CD14-positive monocyte (primary cell): ENCODE measurements at regions not wholly inside any gene's neighbourhood (a gene's known extent, or its start where the extent isn't known, plus 50 kb on each side); places are given as distances from the start of the nearest gene placed in this dataset.

ENCODE experiments used
- DNase-seq, 3 donors: peaks; one replicate each; pipeline ENCODE4 v3.0.0-alpha.2; 2011 to 2022
- H2AFZ ChIP-seq: 2 replicates; pipeline ENCODE4 v1.6.0; 2012; ENCODE audit warnings: mild to moderate bottlenecking, low read depth, low read length, inconsistent platforms; ENCODE audit not compliant: insufficient read depth, poor library complexity, severe bottlenecking
- H3K27ac ChIP-seq, 2 donors: 1 replicate in 1 of 2; 2 replicates in 1 of 2; pipeline ENCODE4 v1.5.1; 2012 to 2013; ENCODE audit warnings: low read length in 2 of 2, control low read depth in 1 of 2, inconsistent platforms in 1 of 2, low read depth in 1 of 2, mild to moderate bottlenecking in 1 of 2
- H3K27me3 ChIP-seq, 2 donors: one replicate each; pipeline versions ENCODE4 v1.6.0 to v1.6.1; 2011 to 2013; ENCODE audit warnings: low read length in 2 of 2; ENCODE audit not compliant: control insufficient read depth in 2 of 2, insufficient read depth in 2 of 2
- H3K36me3 ChIP-seq, 2 donors: replicated peaks in 1 of 2; 1 replicate in 1 of 2; 2 replicates in 1 of 2; pipeline versions ENCODE4 v1.5.1 to v1.6.1; 2012 to 2013; ENCODE audit warnings: low read length in 2 of 2, control low read depth in 1 of 2, inconsistent platforms in 1 of 2, mild to moderate bottlenecking in 1 of 2; ENCODE audit not compliant: insufficient read depth in 2 of 2, control insufficient read depth in 1 of 2
- H3K4me1 ChIP-seq, 2 donors: 1 replicate in 1 of 2; 2 replicates in 1 of 2; pipeline versions ENCODE4 v1.5.1 to v1.6.1; 2012 to 2013; ENCODE audit warnings: low read length in 2 of 2, control low read depth in 1 of 2, inconsistent platforms in 1 of 2, mild to moderate bottlenecking in 1 of 2, moderate library complexity in 1 of 2; ENCODE audit not compliant: insufficient read depth in 2 of 2, control insufficient read depth in 1 of 2
- H3K4me2 ChIP-seq: replicated peaks from 2 replicates; pipeline ENCODE3; 2012; ENCODE audit warnings: low read length, moderate library complexity, mild to moderate bottlenecking; ENCODE audit not compliant: poor library complexity, severe bottlenecking; ENCODE audit errors: extremely low read depth
- H3K4me3 ChIP-seq, 3 experiments: fragments of 200-600 bp in 1 of 3; sonication (generic) in 1 of 3; replicated peaks in 1 of 3; 1 replicate in 2 of 3; 2 replicates in 1 of 3; pipeline ENCODE4 v1.5.1; 2011 to 2013; ENCODE audit warnings: low read length in 3 of 3, mild to moderate bottlenecking in 3 of 3, control low read depth in 2 of 3, low read depth in 2 of 3, inconsistent platforms in 1 of 3, moderate library complexity in 1 of 3
- H3K79me2 ChIP-seq: 2 replicates; pipeline ENCODE4 v1.6.0; 2012; ENCODE audit warnings: mild to moderate bottlenecking, control low read depth, inconsistent platforms, low read length, moderate library complexity; ENCODE audit not compliant: insufficient read depth
- H3K9ac ChIP-seq: 2 replicates; pipeline ENCODE4 v1.6.0; 2017; ENCODE audit warnings: low read length, mild to moderate bottlenecking; ENCODE audit not compliant: insufficient read depth, poor library complexity, severe bottlenecking
- H3K9me3 ChIP-seq, 2 donors: replicated peaks in 1 of 2; 1 replicate in 1 of 2; 2 replicates in 1 of 2; pipeline versions ENCODE4 v1.5.1 to v1.6.1; 2012 to 2013; ENCODE audit warnings: low read length in 2 of 2, control low read depth in 1 of 2; ENCODE audit not compliant: control insufficient read depth in 1 of 2, insufficient read depth in 1 of 2
- H4K20me1 ChIP-seq: 2 replicates; pipeline ENCODE4 v1.6.0; 2012; ENCODE audit warnings: mild to moderate bottlenecking, low read length, control low read depth, moderate library complexity; ENCODE audit not compliant: insufficient read depth
- H3K27ac Mint-ChIP-seq, 7 donors: one replicate each; pipeline ENCODE4 v1.8.0; 2020; ENCODE audit warnings: mild to moderate bottlenecking in 7 of 7, mixed read lengths in 7 of 7, moderate library complexity in 6 of 7, inconsistent platforms in 2 of 7
- H3K27me3 Mint-ChIP-seq, 3 donors: one replicate each; pipeline ENCODE4 v1.8.0; 2021 to 2022; ENCODE audit warnings: low read depth in 3 of 3, mild to moderate bottlenecking in 3 of 3, mixed read lengths in 3 of 3, moderate library complexity in 3 of 3, inconsistent platforms in 1 of 3
- H3K36me3 Mint-ChIP-seq, 2 donors: one replicate each; pipeline ENCODE4 v1.8.0; 2020; ENCODE audit warnings: mixed read lengths in 2 of 2, inconsistent platforms in 1 of 2, mild to moderate bottlenecking in 1 of 2
- H3K4me1 Mint-ChIP-seq: one replicate; pipeline ENCODE4 v1.8.0; 2020; ENCODE audit warnings: mild to moderate bottlenecking, mixed read lengths
- H3K4me3 Mint-ChIP-seq, 2 donors: one replicate each; pipeline ENCODE4 v1.8.0; 2020; ENCODE audit warnings: mild to moderate bottlenecking in 2 of 2, mixed read lengths in 2 of 2, moderate library complexity in 1 of 2
- H3K9me3 Mint-ChIP-seq, 7 donors: one replicate each; pipeline ENCODE4 v1.8.0; 2020 to 2022; ENCODE audit warnings: mixed read lengths in 7 of 7, mild to moderate bottlenecking in 6 of 7, moderate library complexity in 6 of 7, inconsistent platforms in 2 of 7
- WGBS: methylation state at CpG from one replicate; pipeline ENCODE4 v1.1.5; 2013; ENCODE audit warnings: missing lambda C conversion rate; ENCODE audit not compliant: insufficient coverage; 5-methylcytosine and 5-hydroxymethylcytosine counted together
- intact Hi-C, 2 donors: fragments of 100-400 bp; cut with micrococcal nuclease; formaldehyde crosslinking; loops; one replicate each; pipeline versions ENCODE4 v1.15.0 to v1.15.1; 2023
- TF ChIP-seq, protein P1 (sequence below): fragments of 200-600 bp; IDR thresholded peaks from one replicate; pipeline ENCODE4 v1.8.0; 2022; ENCODE audit warnings: antibody characterized with exemption, mild to moderate bottlenecking

- Histone ChIP-seq H3K4me3 (no peak overlapping the region), H3K27me3 (no peaks in the 10 kb centered on the region), H3K4me1 (no peaks in the 10 kb centered on the region), H2AFZ (no peak overlapping the region), H3K27ac (no peak overlapping the region), H4K20me1 (no peaks in the 10 kb centered on the region), H3K9me3 (no peaks in the 10 kb centered on the region), H3K79me2 (no peaks in the 10 kb centered on the region), H3K4me2 (no peak overlapping the region), H3K9ac (no peak overlapping the region), H3K36me3 (no peaks in the 10 kb centered on the region)
- Mint-ChIP-seq H3K4me3 (no peak overlapping the region), H3K9me3 (peaks cover 0 to 2% (median 0%) of the 10 kb centered on the region in 7 donors), H3K36me3 (no peaks in the 10 kb centered on the region), H3K27me3 (peaks cover 15 to 23% (median 16%) of the 10 kb centered on the region in 3 donors), H3K4me1 (no peaks in the 10 kb centered on the region), H3K27ac (no peak overlapping the region)
- TF ChIP-seq, protein P1, sequence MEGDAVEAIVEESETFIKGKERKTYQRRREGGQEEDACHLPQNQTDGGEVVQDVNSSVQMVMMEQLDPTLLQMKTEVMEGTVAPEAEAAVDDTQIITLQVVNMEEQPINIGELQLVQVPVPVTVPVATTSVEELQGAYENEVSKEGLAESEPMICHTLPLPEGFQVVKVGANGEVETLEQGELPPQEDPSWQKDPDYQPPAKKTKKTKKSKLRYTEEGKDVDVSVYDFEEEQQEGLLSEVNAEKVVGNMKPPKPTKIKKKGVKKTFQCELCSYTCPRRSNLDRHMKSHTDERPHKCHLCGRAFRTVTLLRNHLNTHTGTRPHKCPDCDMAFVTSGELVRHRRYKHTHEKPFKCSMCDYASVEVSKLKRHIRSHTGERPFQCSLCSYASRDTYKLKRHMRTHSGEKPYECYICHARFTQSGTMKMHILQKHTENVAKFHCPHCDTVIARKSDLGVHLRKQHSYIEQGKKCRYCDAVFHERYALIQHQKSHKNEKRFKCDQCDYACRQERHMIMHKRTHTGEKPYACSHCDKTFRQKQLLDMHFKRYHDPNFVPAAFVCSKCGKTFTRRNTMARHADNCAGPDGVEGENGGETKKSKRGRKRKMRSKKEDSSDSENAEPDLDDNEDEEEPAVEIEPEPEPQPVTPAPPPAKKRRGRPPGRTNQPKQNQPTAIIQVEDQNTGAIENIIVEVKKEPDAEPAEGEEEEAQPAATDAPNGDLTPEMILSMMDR, result no peak
- no peak for DNase-seq
- WGBS, result no CpG with 5 or more reads among the region's 1 CpG
- intact Hi-C loops, result no loop called here
These were observed 210.9 kb upstream of the TOPAZ1 start for GRCh38 chr3:44030687-44031305.

GRCh38 chr3:44031387-44032380 lies 210.0 kb upstream of the TOPAZ1 start:
- H3K4me1 Mint-ChIP-seq, result no peaks in the 10 kb centered on the region
- Histone ChIP-seq H3K9ac (no peak overlapping the region), H3K4me1 (no peaks in the 10 kb centered on the region), H3K4me3 (no peak overlapping the region), H3K79me2 (no peaks in the 10 kb centered on the region), H3K4me2 (no peak overlapping the region), H4K20me1 (no peaks in the 10 kb centered on the region), H2AFZ (no peak overlapping the region), H3K27ac (no peak overlapping the region), H3K36me3 (no peaks in the 10 kb centered on the region), H3K9me3 (no peaks in the 10 kb centered on the region), H3K27me3 (no peaks in the 10 kb centered on the region)
- intact Hi-C loops, result no loop called here
- H3K36me3 Mint-ChIP-seq, result no peaks in the 10 kb centered on the region
- WGBS, result 89% methylated on average over 6 of the region's 16 CpGs
- H3K9me3 Mint-ChIP-seq, result peaks cover 0 to 2% (median 0%) of the 10 kb centered on the region in 7 donors
- TF ChIP-seq, protein P1, result no peak
- H3K4me3 Mint-ChIP-seq, result no peak overlapping the region
- DNase-seq, result no peak
- peaks cover 14 to 17% (median 15%) of the 10 kb centered on the region in 3 donors for H3K27me3 Mint-ChIP-seq
- no peak overlapping the region for H3K27ac Mint-ChIP-seq
